GM23248 (cell line): ENCODE measurements at regions not wholly inside any gene's neighbourhood (a gene's known extent, or its start where the extent isn't known, plus 50 kb on each side); places are given as distances from the start of the nearest gene placed in this dataset.

Experiments
- EZH2 ChIP-seq: fragments of 200-600 bp; sonication (generic); IDR thresholded peaks from 2 replicates; pipeline ENCODE4 v1.6.1; 2018; ENCODE audit warnings: antibody characterized with exemption, mild to moderate bottlenecking; ENCODE audit not compliant: insufficient read depth, poor library complexity, severe bottlenecking
- EZH2phosphoT487 ChIP-seq: fragments of 200-600 bp; sonication (generic); IDR thresholded peaks from 2 replicates; pipeline ENCODE4 v1.6.1; 2018; ENCODE audit warnings: antibody characterized with exemption, moderate library complexity, mild to moderate bottlenecking, low read depth; ENCODE audit not compliant: insufficient read depth

GRCh38 chr14:86912709-86913108 is 1080.3 kb downstream of the GALC start:
- TF ChIP-seq EZH2 (no peak), EZH2phosphoT487 (no peak)
